ENCODE measurements at regions not wholly inside any gene's neighbourhood (a gene's known extent, or its start where the extent isn't known, plus 50 kb on each side); places are given as distances from the start of the nearest gene placed in this dataset.

DNA sequence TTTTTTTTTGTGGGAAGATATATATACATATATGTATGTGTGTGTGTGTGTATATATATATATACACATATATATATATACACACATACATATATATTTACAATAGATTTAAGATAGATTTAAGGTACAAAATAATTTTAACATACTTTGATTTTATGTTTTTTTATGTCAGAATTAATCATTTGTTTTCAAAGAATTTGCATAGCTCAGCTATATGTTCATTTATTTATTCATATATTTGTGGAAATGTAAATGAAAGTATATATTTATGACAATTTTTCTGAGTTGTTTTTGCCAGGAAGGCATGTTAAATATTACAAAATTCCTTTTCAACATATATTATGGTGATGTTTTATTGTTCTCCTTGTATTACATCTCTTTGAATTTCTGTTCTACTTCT is 887.4 kb upstream of the NOVA1 start:
- Mint-ChIP-seq H3K27me3 (no peaks in the 10 kb centered on the region), H3K4me1 (no peaks in the 10 kb centered on the region), H3K36me3 (no peaks in the 10 kb centered on the region), H3K27ac (no peak overlapping the region), H3K9me3 (peaks cover 5% of the 10 kb centered on the region), H3K4me3 (no peak overlapping the region)
- no peak for DNase-seq

- Mint-ChIP-seq H3K4me3 (no peak overlapping the region), H3K27ac (no peak overlapping the region), H3K36me3 (no peaks in the 10 kb centered on the region), H3K4me1 (no peaks in the 10 kb centered on the region), H3K9me3 (peaks cover 29% of the 10 kb centered on the region), H3K27me3 (no peaks in the 10 kb centered on the region)
- DNase-seq, result no peak
Measured at GRCh38 chr14:27506272-27506671, 908.4 kb upstream of the NOVA1 start.

DNA sequence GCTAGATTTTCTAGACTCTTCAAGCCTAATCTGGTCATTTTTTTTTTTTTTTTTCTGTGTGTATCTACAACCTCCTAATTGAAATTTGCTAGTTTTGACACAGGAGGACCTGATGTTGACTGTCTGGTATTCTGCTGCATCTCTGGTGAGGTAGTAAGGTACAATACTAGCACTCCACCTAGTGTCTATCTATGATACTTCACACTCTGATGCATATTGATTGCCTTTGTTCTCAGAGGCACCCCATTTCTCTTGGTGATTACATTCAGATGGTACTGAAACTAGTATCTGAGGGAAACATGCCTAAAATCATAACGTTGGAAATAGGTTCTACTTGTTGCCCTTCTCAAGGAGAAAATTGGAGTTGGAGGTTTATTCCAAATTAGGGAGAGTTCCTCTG is 930.5 kb upstream of the NOVA1 start:
- DNase-seq, result no peak
- no peak overlapping the region for H3K4me3 Mint-ChIP-seq

DNA sequence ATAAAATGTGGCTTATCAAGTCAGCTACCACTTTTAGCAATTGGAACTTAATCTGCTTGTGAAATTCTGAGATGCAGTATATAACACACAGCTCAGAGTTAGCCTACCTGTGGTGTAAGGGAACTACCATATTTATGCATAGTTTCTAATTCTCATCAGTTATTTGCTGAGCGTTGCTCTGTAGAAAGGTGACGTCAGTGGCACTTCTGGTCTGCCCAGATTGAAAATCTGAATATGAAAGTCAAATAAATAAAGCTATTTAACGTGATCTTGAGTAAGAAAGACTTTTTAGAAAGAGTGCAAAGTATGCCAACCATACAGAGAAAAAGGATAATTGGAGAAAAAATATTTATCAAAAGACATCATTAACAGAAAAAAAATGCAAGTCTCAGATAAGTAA is 938.9 kb upstream of the NOVA1 start:
- Mint-ChIP-seq H3K27me3 (no peaks in the 10 kb centered on the region), H3K27ac (no peak overlapping the region), H3K4me3 (no peak overlapping the region), H3K4me1 (no peaks in the 10 kb centered on the region), H3K36me3 (no peaks in the 10 kb centered on the region), H3K9me3 (peaks cover 10% of the 10 kb centered on the region)
- no peak for DNase-seq

More for the DNA sequence above, 930.5 kb upstream of the NOVA1 start:
- peaks cover 13% of the 10 kb centered on the region for H3K9me3 Mint-ChIP-seq
- no peaks in the 10 kb centered on the region for H3K36me3 Mint-ChIP-seq
- no peaks in the 10 kb centered on the region for H3K27me3 Mint-ChIP-seq
- no peak overlapping the region for H3K27ac Mint-ChIP-seq
- no peaks in the 10 kb centered on the region for H3K4me1 Mint-ChIP-seq

DNA sequence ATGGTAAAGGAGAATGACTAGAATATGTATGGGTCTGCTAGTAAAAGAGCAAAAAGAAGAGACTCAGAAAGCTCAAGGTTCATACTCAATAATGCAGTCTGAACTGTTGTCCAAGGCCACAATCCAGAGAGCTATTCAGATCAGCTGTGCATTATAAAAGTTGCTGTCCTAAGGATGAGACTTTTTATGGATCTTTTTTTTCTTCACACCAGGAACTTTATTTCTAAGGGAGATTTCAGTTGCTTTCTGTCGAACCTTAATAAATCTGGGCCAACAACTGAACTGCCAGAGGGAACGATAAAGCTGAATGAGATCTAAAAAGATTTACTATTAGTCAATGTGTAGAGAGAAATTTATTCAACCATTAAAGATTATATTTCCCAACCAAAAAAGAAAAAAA is 948.3 kb upstream of the NOVA1 start:
- no peaks in the 10 kb centered on the region for H3K4me1 Mint-ChIP-seq
- H3K4me3 Mint-ChIP-seq, result no peak overlapping the region
- H3K36me3 Mint-ChIP-seq, result no peaks in the 10 kb centered on the region
- H3K9me3 Mint-ChIP-seq, result peaks cover 12% of the 10 kb centered on the region
- H3K27me3 Mint-ChIP-seq, result no peaks in the 10 kb centered on the region
- DNase-seq, result no peak
- H3K27ac Mint-ChIP-seq, result no peak overlapping the region

GRCh38 chr14:27553790-27554189 is 956.0 kb upstream of the NOVA1 start:
- peaks cover 7% of the 10 kb centered on the region for H3K9me3 Mint-ChIP-seq
- no peak for DNase-seq
- H3K36me3 Mint-ChIP-seq, result no peaks in the 10 kb centered on the region
- no peaks in the 10 kb centered on the region for H3K27me3 Mint-ChIP-seq
- no peak overlapping the region for H3K27ac Mint-ChIP-seq
- no peaks in the 10 kb centered on the region for H3K4me1 Mint-ChIP-seq
- no peak overlapping the region for H3K4me3 Mint-ChIP-seq

DNA sequence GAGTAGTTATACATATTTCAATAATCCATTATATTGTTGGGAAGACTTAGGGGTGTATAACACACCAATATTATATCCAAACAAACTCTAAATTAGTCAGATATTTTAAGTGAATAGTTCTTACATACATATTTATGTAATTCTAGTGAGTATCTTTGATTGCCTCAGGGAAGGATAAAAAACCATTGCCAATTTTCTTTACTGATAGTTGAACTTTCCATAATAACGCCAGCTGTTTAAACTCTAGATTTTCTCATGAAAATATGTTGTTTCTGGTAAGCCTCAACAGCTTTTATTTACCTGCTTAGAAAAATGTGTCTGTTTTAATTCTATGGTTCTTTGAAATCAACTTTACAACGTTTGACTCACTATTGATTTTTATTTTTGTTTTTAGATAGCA is 959.6 kb upstream of the NOVA1 start:
- no peaks in the 10 kb centered on the region for H3K27me3 Mint-ChIP-seq
- H3K27ac Mint-ChIP-seq, result no peak overlapping the region
- H3K4me1 Mint-ChIP-seq, result no peaks in the 10 kb centered on the region
- H3K4me3 Mint-ChIP-seq, result no peak overlapping the region
- no peaks in the 10 kb centered on the region for H3K36me3 Mint-ChIP-seq
- no peak for DNase-seq
- peaks cover 5% of the 10 kb centered on the region for H3K9me3 Mint-ChIP-seq

GRCh38 chr14:27559848-27560247 is 962.0 kb upstream of the NOVA1 start:
- Mint-ChIP-seq H3K27me3 (no peaks in the 10 kb centered on the region), H3K27ac (no peak overlapping the region), H3K4me1 (no peaks in the 10 kb centered on the region), H3K4me3 (no peak overlapping the region), H3K9me3 (peaks cover 5% of the 10 kb centered on the region), H3K36me3 (no peaks in the 10 kb centered on the region)
- DNase-seq, result no peak

- no peak overlapping the region for H3K27ac Mint-ChIP-seq
- H3K36me3 Mint-ChIP-seq, result no peaks in the 10 kb centered on the region
- H3K4me3 Mint-ChIP-seq, result no peak overlapping the region
- peaks cover 1% of the 10 kb centered on the region for H3K9me3 Mint-ChIP-seq
- H3K4me1 Mint-ChIP-seq, result no peaks in the 10 kb centered on the region
- no peaks in the 10 kb centered on the region for H3K27me3 Mint-ChIP-seq
- no peak for DNase-seq
Measured at GRCh38 chr14:27566843-27567382, 969.1 kb upstream of the NOVA1 start.

DNA sequence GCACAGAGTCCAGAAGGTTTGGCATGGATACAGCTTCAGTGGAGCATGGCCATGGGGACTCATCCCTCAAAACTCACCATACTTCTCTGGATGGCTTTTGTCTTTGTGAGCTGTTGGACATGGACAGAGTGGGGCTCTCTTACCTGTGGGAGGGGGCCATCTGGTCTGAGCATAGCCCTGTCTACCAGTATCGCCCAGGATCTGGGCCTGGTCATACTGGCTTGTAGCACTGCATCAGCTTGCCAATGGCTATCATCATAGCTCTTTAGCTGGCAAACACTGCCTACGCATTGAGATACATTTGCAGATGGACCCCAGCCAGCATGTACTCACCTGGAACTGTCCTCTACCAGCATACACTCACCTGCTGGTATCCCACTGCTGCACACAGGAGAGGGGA is 975.2 kb upstream of the NOVA1 start:
- H3K9me3 Mint-ChIP-seq, result peaks cover 16% of the 10 kb centered on the region
- H3K36me3 Mint-ChIP-seq, result no peaks in the 10 kb centered on the region
- DNase-seq, result no peak
- no peaks in the 10 kb centered on the region for H3K27me3 Mint-ChIP-seq
- no peaks in the 10 kb centered on the region for H3K4me1 Mint-ChIP-seq
- H3K27ac Mint-ChIP-seq, result no peak overlapping the region
- H3K4me3 Mint-ChIP-seq, result no peak overlapping the region

DNA sequence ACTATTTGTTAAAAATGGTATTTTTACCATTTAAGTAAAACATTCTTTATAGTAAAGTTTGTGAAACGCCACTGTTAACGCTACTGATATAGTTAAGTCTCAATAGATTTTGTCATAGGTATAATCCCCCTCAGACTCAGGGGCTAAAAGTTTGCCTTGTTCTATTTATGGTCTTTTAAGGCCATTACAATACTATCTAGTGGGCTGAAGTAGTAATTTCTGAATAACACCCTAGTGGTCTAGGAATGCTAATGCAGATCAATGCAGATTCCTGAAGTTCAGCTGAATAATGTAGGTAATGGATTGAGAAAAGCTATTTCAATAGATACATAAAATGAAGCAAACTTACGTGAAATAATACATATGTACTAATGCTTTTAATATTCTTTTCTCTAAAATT is 989.3 kb upstream of the NOVA1 start:
- Mint-ChIP-seq H3K27ac (no peak overlapping the region), H3K4me1 (no peaks in the 10 kb centered on the region), H3K36me3 (no peaks in the 10 kb centered on the region), H3K9me3 (peaks cover 17% of the 10 kb centered on the region), H3K4me3 (no peak overlapping the region), H3K27me3 (no peaks in the 10 kb centered on the region)
- DNase-seq, result no peak

DNA sequence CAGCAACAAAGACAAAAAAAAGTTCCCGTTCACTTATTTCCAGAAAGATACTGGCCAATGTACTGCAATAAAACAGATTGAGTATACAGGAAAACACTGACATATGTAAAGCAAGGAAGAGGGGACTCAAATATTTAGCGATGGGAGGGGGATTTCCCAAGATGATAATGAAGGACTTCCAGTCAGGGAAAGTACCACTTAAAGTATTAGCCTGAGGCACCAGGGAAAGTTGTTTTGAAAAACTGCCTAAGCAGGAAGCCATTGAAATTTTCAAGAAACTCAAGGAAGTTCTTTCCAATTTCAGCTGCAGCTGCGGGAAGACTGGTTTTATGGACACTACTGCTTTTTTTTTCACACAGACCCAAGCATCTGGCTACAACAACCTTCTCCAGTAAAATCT is 1007.4 kb upstream of the NOVA1 start:
- no peaks in the 10 kb centered on the region for H3K4me1 Mint-ChIP-seq
- no peak overlapping the region for H3K27ac Mint-ChIP-seq
- peaks cover 3% of the 10 kb centered on the region for H3K9me3 Mint-ChIP-seq
- no peaks in the 10 kb centered on the region for H3K36me3 Mint-ChIP-seq
- H3K4me3 Mint-ChIP-seq, result no peak overlapping the region
- H3K27me3 Mint-ChIP-seq, result no peaks in the 10 kb centered on the region
- no peak for DNase-seq

GRCh38 chr14:27608377-27608776 is 1010.5 kb upstream of the NOVA1 start:
- H3K9me3 Mint-ChIP-seq, result peaks cover 5% of the 10 kb centered on the region
- H3K27me3 Mint-ChIP-seq, result no peaks in the 10 kb centered on the region
- no peak overlapping the region for H3K4me3 Mint-ChIP-seq
- H3K4me1 Mint-ChIP-seq, result no peaks in the 10 kb centered on the region
- H3K27ac Mint-ChIP-seq, result no peak overlapping the region
- no peak for DNase-seq
- no peaks in the 10 kb centered on the region for H3K36me3 Mint-ChIP-seq

DNA sequence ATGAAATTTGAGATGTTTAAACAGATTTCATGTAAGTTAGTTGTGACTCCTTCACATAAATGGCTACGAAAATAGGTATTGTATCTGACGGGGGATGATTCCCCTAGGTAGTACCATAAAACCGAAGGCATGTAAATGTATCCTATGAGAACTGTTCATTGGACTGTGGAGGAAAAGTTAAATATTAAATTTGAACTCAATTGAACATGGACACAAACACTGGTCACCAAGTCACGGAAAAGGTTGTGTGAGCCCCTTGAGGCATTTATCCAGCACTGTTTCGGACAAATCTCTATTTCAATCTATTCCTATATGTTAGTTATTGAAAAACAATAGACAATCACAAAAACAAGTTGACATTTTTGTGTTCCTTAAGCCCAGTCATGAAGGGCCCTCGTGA is 1014.3 kb upstream of the NOVA1 start:
- Mint-ChIP-seq H3K4me3 (no peak overlapping the region), H3K27me3 (no peaks in the 10 kb centered on the region), H3K36me3 (no peaks in the 10 kb centered on the region), H3K9me3 (peaks cover 5% of the 10 kb centered on the region), H3K4me1 (no peaks in the 10 kb centered on the region), H3K27ac (no peak overlapping the region)
- no peak for DNase-seq

DNA sequence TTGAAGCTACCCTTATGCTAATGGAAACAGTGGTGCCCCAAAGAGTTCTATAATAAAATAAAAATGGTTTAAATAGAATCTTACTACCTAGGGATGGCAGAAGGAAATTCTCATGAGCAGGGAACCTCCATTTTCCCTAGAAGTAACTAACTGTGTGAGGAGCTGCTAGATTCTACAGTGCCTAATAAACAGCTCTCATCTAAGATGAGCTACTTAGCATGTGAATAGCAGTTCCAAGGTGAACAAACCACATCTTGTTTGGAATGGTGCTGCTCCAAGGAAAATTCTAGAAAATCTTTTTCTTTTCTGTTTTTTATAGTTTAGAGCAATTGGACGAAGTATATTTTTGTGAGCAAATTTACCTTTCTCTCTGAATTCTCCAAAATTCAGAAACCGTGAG is 1015.3 kb upstream of the NOVA1 start:
- peaks cover 7% of the 10 kb centered on the region for H3K9me3 Mint-ChIP-seq
- H3K36me3 Mint-ChIP-seq, result no peaks in the 10 kb centered on the region
- no peak overlapping the region for H3K27ac Mint-ChIP-seq
- H3K4me3 Mint-ChIP-seq, result no peak overlapping the region
- DNase-seq, result no peak
- no peaks in the 10 kb centered on the region for H3K27me3 Mint-ChIP-seq
- H3K4me1 Mint-ChIP-seq, result no peaks in the 10 kb centered on the region

GRCh38 chr14:27623782-27624181 is 1025.9 kb upstream of the NOVA1 start:
- H3K9me3 Mint-ChIP-seq, result peaks cover 20% of the 10 kb centered on the region
- no peak overlapping the region for H3K4me3 Mint-ChIP-seq
- H3K27me3 Mint-ChIP-seq, result no peaks in the 10 kb centered on the region
- H3K4me1 Mint-ChIP-seq, result no peaks in the 10 kb centered on the region
- H3K36me3 Mint-ChIP-seq, result no peaks in the 10 kb centered on the region
- no peak overlapping the region for H3K27ac Mint-ChIP-seq
- no peak for DNase-seq

Measured in activated naive CD8-positive, alpha-beta T cell treated with anti-CD3 and anti-CD28 coated beads for 36 hours (primary cell).